K562 (cell line): ENCODE measurements at regions not wholly inside any gene's neighbourhood (a gene's known extent, or its start where the extent isn't known, plus 50 kb on each side); places are given as distances from the start of the nearest gene placed in this dataset.

Source experiments
- ATAC-seq: fragments of 200-7000 bp; cut with Tn5 transposase; 3 replicates; pipeline ENCODE4 v1.9.1; 2020; ENCODE audit warnings: moderate library complexity
- BruUV-seq: library from RNA; stranded (reverse); fragments of 400-500 nt; replicated peaks from 2 replicates; lab custom pipeline; 2021; lab: Mats Ljungman, UMichigan
- CTCF ChIA-PET: fragments of 300-600 bp; formaldehyde crosslinking; extraction: SDS; loops from one replicate; lab custom pipeline; 2021; ENCODE audit warnings: low intra/inter-chr PET ratio; lab: Yijun Ruan, JAX
- POLR2A ChIA-PET: fragments of 300-600, 350-650 bp; sonication (Branson Sonifier 250); formaldehyde crosslinking; extraction: SDS; loops from one replicate; lab custom pipeline; 2021; ENCODE audit warnings: antibody characterized with exemption, inconsistent platforms; lab: Yijun Ruan, JAX
- DNase-seq, 4 experiments: peaks; one replicate each; pipeline versions ENCODE4 v3.0.0 to v3.0.0-alpha.2; 2011 to 2018; ENCODE audit warnings: low spot score in 3 of 4, mixed read lengths in 3 of 4; ENCODE audit errors: extremely low read depth in 1 of 4
- FAIRE-seq: peaks from 2 replicates; lab custom pipeline; 2011; peaks lifted over from hg19 to GRCh38; lab: Jason Lieb, UNC
- H2AFZ ChIP-seq: 2 replicates; pipeline ENCODE4 v1.6.0; 2011; ENCODE audit warnings: low read depth, low read length, control low read depth, inconsistent platforms
- H3K27ac ChIP-seq: fragments of 200-600 bp; 3 replicates; pipeline ENCODE4 v1.8.0; 2011; ENCODE audit warnings: low read depth, mild to moderate bottlenecking, control low read depth, inconsistent platforms, low read length, moderate library complexity, mixed read lengths; ENCODE audit errors: extremely low read depth
- H3K27me3 ChIP-seq, 2 experiments: fragments of 300-600 bp in 1 of 2; 2 replicates in 1 of 2; 3 replicates in 1 of 2; pipeline versions ENCODE4 v1.6.0 to v1.8.0; 2011; ENCODE audit warnings: inconsistent platforms in 2 of 2, low read length in 2 of 2, mild to moderate bottlenecking in 1 of 2, mixed read lengths in 1 of 2, moderate library complexity in 1 of 2; ENCODE audit not compliant: control insufficient read depth in 2 of 2, insufficient read depth in 2 of 2
- H3K36me3 ChIP-seq: fragments of 300-600 bp; 3 replicates; pipeline ENCODE4 v1.8.0; 2011; ENCODE audit warnings: mild to moderate bottlenecking, low read length, inconsistent platforms; ENCODE audit not compliant: control insufficient read depth, insufficient read depth
- H3K4me1 ChIP-seq, 2 experiments: fragments of 200-600 bp in 1 of 2; replicated peaks in 1 of 2; 2 replicates in 1 of 2; 3 replicates in 1 of 2; pipeline versions ENCODE4 v1.5.1 to v1.8.0; 2011; ENCODE audit warnings: inconsistent platforms in 2 of 2, low read length in 2 of 2, mild to moderate bottlenecking in 1 of 2, mixed read lengths in 1 of 2, moderate library complexity in 1 of 2; ENCODE audit not compliant: control insufficient read depth in 2 of 2, insufficient read depth in 2 of 2
- H3K4me2 ChIP-seq: 2 replicates; pipeline ENCODE4 v1.6.1; 2011; ENCODE audit warnings: low read length, control low read depth, inconsistent platforms, mixed read lengths; ENCODE audit not compliant: insufficient read depth
- H3K4me3 ChIP-seq: fragments of 200-600 bp; sonication (generic), shearing (Covaris generic); 2 replicates; pipeline ENCODE4 v1.5.1; 2016; ENCODE audit warnings: control low read depth, inconsistent platforms
- H3K79me2 ChIP-seq: fragments of 200-600 bp; 3 replicates; pipeline ENCODE4 v1.8.0; 2011; ENCODE audit warnings: low read length, inconsistent platforms; ENCODE audit not compliant: control insufficient read depth, insufficient read depth
- H3K9ac ChIP-seq, 2 experiments: 2 replicates each; pipeline versions ENCODE4 v1.6.0 to v1.6.1; 2011; ENCODE audit warnings: low read depth in 2 of 2, low read length in 2 of 2, control low read depth in 1 of 2, inconsistent platforms in 1 of 2, mild to moderate bottlenecking in 1 of 2, mixed read lengths in 1 of 2; ENCODE audit not compliant: insufficient read depth in 1 of 2
- H3K9me1 ChIP-seq: one replicate; pipeline ENCODE4 v1.6.0; 2011; ENCODE audit warnings: inconsistent platforms, mild to moderate bottlenecking, low read length, moderate library complexity; ENCODE audit not compliant: control insufficient read depth, insufficient read depth
- H3K9me3 ChIP-seq: replicated peaks from 2 replicates; pipeline ENCODE4 v1.5.1; 2011; ENCODE audit warnings: low read depth, low read length, inconsistent platforms; ENCODE audit not compliant: control insufficient read depth, insufficient read depth
- H4K20me1 ChIP-seq: replicated peaks from 2 replicates; pipeline ENCODE4 v1.6.1; 2011; ENCODE audit warnings: low read length, inconsistent platforms, mixed read lengths; ENCODE audit not compliant: control insufficient read depth, insufficient read depth
- ARHGAP35 ChIP-seq: fragments of 450-650 bp; IDR thresholded peaks from 2 replicates; pipeline ENCODE4 v1.6.1; 2018; ENCODE audit not compliant: partially characterized antibody
- DNMT1 ChIP-seq: fragments of 450-650 bp; IDR thresholded peaks from 2 replicates; pipeline ENCODE4 v1.6.1; 2016; ENCODE audit warnings: antibody characterized with exemption, mild to moderate bottlenecking
- HCFC1 ChIP-seq: IDR thresholded peaks from 2 replicates; pipeline ENCODE4 v1.6.1; 2012; ENCODE audit warnings: low read depth, low read length, improper control_type of control experiment
- KLF13 ChIP-seq: fragments of 450-650 bp; IDR thresholded peaks from 2 replicates; pipeline ENCODE4 v1.6.1; 2016; ENCODE audit warnings: missing genetic modification characterization, low read depth, mild to moderate bottlenecking, missing compliant biosample characterization, moderate library complexity, borderline replicate concordance
- LCOR ChIP-seq: sonication (generic); formaldehyde crosslinking; IDR thresholded peaks from 2 replicates; pipeline ENCODE4 v1.8.0; 2022; ENCODE audit warnings: mild to moderate bottlenecking, missing genetic modification reagents
- PPARD ChIP-seq: fragments of 250-450 bp; sonication (Bioruptor Pico); IDR thresholded peaks from 2 replicates; pipeline ENCODE4 v1.8.0; 2022; ENCODE audit warnings: inconsistent platforms, mild to moderate bottlenecking, moderate library complexity
- RBBP5 ChIP-seq: fragments of 200-600 bp; sonication (generic); IDR thresholded peaks from 2 replicates; pipeline ENCODE4 v1.6.1; 2012; ENCODE audit warnings: borderline replicate concordance, mild to moderate bottlenecking, low read length, control low read depth, inconsistent platforms; ENCODE audit not compliant: insufficient read depth, poor library complexity, severe bottlenecking
- RBM25 ChIP-seq: fragments of 200-400 bp; formaldehyde crosslinking; IDR thresholded peaks from 2 replicates; pipeline ENCODE4 v1.6.1; 2018; ENCODE audit warnings: low read length, low read depth, moderate library complexity; ENCODE audit not compliant: severe bottlenecking
- ZFP36 ChIP-seq: fragments of 150-350 bp; IDR thresholded peaks from 2 replicates; pipeline ENCODE4 v1.6.1; 2018; ENCODE audit warnings: low read length, low read depth; ENCODE audit not compliant: partially characterized antibody
- WGBS: fragments of 100-300 bp; shearing (Covaris generic); methylation state at CpG from one replicate; pipeline ENCODE4 v1.1.6; 2016; ENCODE audit warnings: low coverage, mixed read lengths; ENCODE audit not compliant: insufficient coverage; ENCODE audit errors: missing lambda C conversion rate; 5-methylcytosine and 5-hydroxymethylcytosine counted together
- in situ Hi-C: fragments of 300-500 bp; cut with MboI; formaldehyde crosslinking; loops from 4 replicates; pipeline ENCODE4 v1.15.0; 2018; ENCODE audit warnings: inconsistent platforms, mixed read lengths
- intact Hi-C: fragments of 100-400 bp; cut with micrococcal nuclease; formaldehyde crosslinking; loops from 2 replicates; pipeline ENCODE4 v1.14.2; 2022

DNA sequence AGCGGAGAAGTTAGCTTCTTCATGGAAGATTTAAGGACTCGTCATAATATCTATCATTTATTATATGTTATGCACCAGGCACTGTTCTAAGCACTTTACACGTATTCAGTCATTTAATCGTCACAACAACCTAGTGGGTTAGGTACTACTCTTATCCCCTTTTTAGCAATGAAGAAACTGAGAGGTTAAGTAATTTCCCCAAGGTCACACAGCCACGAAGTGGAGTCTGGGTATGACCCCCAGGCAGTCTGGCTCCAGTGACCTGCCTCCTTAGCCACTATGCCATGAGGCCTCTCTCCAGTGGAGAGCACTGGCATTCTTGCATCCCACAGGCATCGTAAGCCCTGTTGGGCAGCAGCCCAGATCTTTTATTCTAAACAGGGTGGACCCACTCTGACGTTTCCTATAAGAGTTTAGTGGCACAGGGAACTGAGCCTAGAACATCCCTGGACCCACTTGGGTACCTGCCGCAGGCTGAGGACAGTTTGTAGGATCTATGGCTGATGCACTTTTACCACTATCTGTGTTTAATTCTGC lies 123.0 kb downstream of the NAV1 start:
- Histone ChIP-seq H3K4me1 (no peaks in the 10 kb centered on the region), H2AFZ (no peak overlapping the region), H3K4me2 (no peak overlapping the region), H3K36me3 (no peaks in the 10 kb centered on the region), H3K27ac (no peak overlapping the region), H3K27me3 (peaks cover 0 to 9% of the 10 kb centered on the region in 2 experiments; a peak in 2 of 5 replicates), H4K20me1 (peaks cover 4% of the 10 kb centered on the region; the same call in 1 of the 2 replicates), H3K79me2 (no peaks in the 10 kb centered on the region), H3K9me1 (no peaks in the 10 kb centered on the region), H3K4me3 (no peak overlapping the region), H3K9me3 (no peaks in the 10 kb centered on the region), H3K9ac (no peak overlapping the region)
- TF ChIP-seq ZFP36 (peak; percentile 50), LCOR (no peak), RBM25 (peak; percentile 59)
- DNase-seq (no peak), ATAC-seq (no peak), FAIRE-seq (no peak)
- POLR2A ChIA-PET: interaction anchor here (1.4 to 3.2 kb wide), 2 partner anchors 10 to 17 kb away, joined by 4 to 10 read pairs; no protein-coding TSS in a partner anchor
- intact Hi-C loops (no loop called here), in situ Hi-C loops (no loop called here)
- no TSS peak for BruUV-seq
- WGBS: 45% methylated on average over 8 of the region's 8 CpGs
- CTCF ChIA-PET: no interaction called here

GRCh38 chr1:201662646-201663045 lies 123.7 kb downstream of the NAV1 start:
- ChIA-PET POLR2A (interaction anchor here (0.8 to 3.2 kb wide), 4 partner anchors 11 to 131 kb away, joined by 3 to 10 read pairs (median 4); no protein-coding TSS in a partner anchor), CTCF (no interaction called here)
- 39% methylated on average over 2 of the region's 2 CpGs for WGBS
- no peak overlapping the region for H3K27ac ChIP-seq
- H3K4me1 ChIP-seq: no peaks in the 10 kb centered on the region
- H3K36me3 ChIP-seq: no peaks in the 10 kb centered on the region
- H3K9me1 ChIP-seq: no peaks in the 10 kb centered on the region
- no peak overlapping the region for H2AFZ ChIP-seq
- DNase-seq (no peak), ATAC-seq (no peak), FAIRE-seq (no peak)
- H4K20me1 ChIP-seq: peaks cover 7% of the 10 kb centered on the region; the same call in 1 of the 2 replicates
- in situ Hi-C loops: no loop called here
- intact Hi-C loops: no loop called here
- BruUV-seq: no TSS peak
- TF ChIP-seq HCFC1 (no peak), KLF13 (no peak), DNMT1 (no peak), ARHGAP35 (no peak), PPARD (CRISPR knock-in tag) (no peak), RBBP5 (no peak)
- H3K4me2 ChIP-seq: no peak overlapping the region
- H3K4me3 ChIP-seq: no peak overlapping the region
- H3K9ac ChIP-seq: no peak overlapping the region
- H3K9me3 ChIP-seq: no peaks in the 10 kb centered on the region
- H3K79me2 ChIP-seq: no peaks in the 10 kb centered on the region
- peaks cover 0 to 17% of the 10 kb centered on the region in 2 experiments; a peak in 2 of 5 replicates for H3K27me3 ChIP-seq
